ENCODE measurements at regions not wholly inside any gene's neighbourhood (a gene's known extent, or its start where the extent isn't known, plus 50 kb on each side); places are given as distances from the start of the nearest gene placed in this dataset.

DNA sequence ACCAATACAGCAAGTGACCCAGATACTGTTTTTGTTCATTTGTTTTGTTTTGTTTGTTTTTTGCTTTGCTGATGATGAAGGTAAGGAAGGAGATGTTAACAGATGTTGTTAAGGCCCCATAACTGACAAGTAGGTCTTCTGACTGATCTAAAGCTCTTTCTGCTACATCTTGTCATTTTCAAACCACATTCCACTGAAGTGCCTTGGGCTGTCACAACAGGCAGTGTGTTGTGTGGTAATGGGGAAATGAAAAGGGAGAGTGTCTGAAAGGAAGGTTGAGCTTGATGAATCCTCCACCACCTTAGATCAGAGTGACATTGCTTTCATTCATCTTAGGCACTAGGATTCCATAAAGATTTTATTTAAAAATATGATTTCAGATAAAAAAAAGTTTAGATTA is 479.4 kb upstream of the SYNCRIP start:
- H3K4me3 ChIP-seq = no peak overlapping the region
- TF ChIP-seq, protein P1, sequence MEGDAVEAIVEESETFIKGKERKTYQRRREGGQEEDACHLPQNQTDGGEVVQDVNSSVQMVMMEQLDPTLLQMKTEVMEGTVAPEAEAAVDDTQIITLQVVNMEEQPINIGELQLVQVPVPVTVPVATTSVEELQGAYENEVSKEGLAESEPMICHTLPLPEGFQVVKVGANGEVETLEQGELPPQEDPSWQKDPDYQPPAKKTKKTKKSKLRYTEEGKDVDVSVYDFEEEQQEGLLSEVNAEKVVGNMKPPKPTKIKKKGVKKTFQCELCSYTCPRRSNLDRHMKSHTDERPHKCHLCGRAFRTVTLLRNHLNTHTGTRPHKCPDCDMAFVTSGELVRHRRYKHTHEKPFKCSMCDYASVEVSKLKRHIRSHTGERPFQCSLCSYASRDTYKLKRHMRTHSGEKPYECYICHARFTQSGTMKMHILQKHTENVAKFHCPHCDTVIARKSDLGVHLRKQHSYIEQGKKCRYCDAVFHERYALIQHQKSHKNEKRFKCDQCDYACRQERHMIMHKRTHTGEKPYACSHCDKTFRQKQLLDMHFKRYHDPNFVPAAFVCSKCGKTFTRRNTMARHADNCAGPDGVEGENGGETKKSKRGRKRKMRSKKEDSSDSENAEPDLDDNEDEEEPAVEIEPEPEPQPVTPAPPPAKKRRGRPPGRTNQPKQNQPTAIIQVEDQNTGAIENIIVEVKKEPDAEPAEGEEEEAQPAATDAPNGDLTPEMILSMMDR (IDR thresholded peaks at IDR 0.05) = no peak
- H3K27ac ChIP-seq = no peak overlapping the region
- ATAC-seq (no peak), DNase-seq (no peak), FAIRE-seq (no peak)
- no peaks in the 10 kb centered on the region for H3K36me3 ChIP-seq
- H3K27me3 ChIP-seq = no peaks in the 10 kb centered on the region
- H3K4me1 ChIP-seq = no peaks in the 10 kb centered on the region
- H3K9me3 ChIP-seq = no peaks in the 10 kb centered on the region
- intact Hi-C loops (cut with DNase I) = no loop called here

- Histone ChIP-seq H3K27me3 (no peaks in the 10 kb centered on the region), H3K27ac (no peak overlapping the region), H3K36me3 (no peaks in the 10 kb centered on the region), H3K4me3 (no peak overlapping the region), H3K9me3 (no peaks in the 10 kb centered on the region), H3K4me1 (no peaks in the 10 kb centered on the region)
- TF ChIP-seq, protein P1 (IDR thresholded peaks at IDR 0.05) = no peak
- no peak for FAIRE-seq
- intact Hi-C loops (cut with DNase I) = no loop called here
- no peak for ATAC-seq
- DNase-seq = no peak
Measured at GRCh38 chr6:86118271-86118670, 475.6 kb upstream of the SYNCRIP start.

DNA sequence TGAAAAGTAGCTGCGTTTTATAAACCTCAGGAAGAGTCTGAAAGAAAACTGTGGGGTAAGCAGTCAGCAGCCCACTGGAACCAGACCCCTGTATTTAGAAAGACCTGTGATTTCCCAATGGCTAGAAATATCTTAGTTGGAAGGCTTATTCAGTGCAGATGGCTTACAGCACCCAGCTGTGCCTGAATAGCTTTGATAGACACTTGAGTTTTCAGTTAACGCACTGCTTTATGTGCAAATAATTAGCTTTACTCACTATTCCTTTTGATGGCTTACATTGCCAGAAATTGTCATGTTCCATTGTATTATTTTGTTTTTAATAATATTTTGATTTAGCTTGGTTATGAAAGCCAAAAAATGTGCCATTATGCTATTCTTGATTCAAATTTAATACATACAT is 465.3 kb upstream of the SYNCRIP start:
- no peak for FAIRE-seq
- Histone ChIP-seq H3K36me3 (no peaks in the 10 kb centered on the region), H3K27me3 (no peaks in the 10 kb centered on the region), H3K4me3 (no peak overlapping the region), H3K27ac (no peak overlapping the region), H3K4me1 (no peaks in the 10 kb centered on the region), H3K9me3 (no peaks in the 10 kb centered on the region)
- intact Hi-C loops (cut with DNase I) = no loop called here
- TF ChIP-seq, protein P1 (IDR thresholded peaks at IDR 0.05) = no peak
- ATAC-seq = no peak
- WGBS, 2 donors = 71 to 74% methylated on average over 2 of the region's 2 CpGs
- no peak for DNase-seq

DNA sequence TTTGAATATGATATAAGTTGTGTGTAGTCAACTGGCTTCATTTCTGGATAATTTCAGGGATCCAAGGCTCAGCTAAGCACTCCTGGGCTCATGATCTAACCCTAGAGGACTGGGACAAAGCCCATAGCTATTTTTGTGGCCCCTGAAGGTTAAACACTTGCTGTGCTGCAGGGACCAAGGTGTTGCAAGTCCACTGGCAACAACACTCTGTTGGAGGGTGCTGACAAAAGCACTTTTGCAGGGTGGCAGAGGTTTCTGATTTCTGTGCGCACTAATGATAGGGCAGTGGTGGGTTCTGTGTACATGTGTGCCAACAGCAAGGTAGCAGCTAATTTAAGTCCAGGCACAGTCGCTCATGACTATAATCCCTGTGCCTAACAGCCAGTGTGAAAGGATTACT is 445.3 kb upstream of the SYNCRIP start:
- Histone ChIP-seq H3K4me1 (no peaks in the 10 kb centered on the region), H3K27me3 (no peaks in the 10 kb centered on the region), H3K4me3 (no peak overlapping the region), H3K9me3 (no peaks in the 10 kb centered on the region), H3K27ac (no peak overlapping the region), H3K36me3 (no peaks in the 10 kb centered on the region)
- intact Hi-C loops (cut with DNase I) = no loop called here
- 86 to 93% methylated on average over 2 of the region's 2 CpGs for WGBS, 2 donors
- FAIRE-seq = no peak
- TF ChIP-seq, protein P1 (IDR thresholded peaks at IDR 0.05) = no peak
- DNase-seq = no peak
- no peak for ATAC-seq

GRCh38 chr6:86079938-86080337 is 437.3 kb upstream of the SYNCRIP start:
- 40 to 58% methylated on average over 1 of the region's 1 CpG for WGBS, 2 donors
- Histone ChIP-seq H3K36me3 (no peaks in the 10 kb centered on the region), H3K9me3 (no peaks in the 10 kb centered on the region), H3K4me1 (no peaks in the 10 kb centered on the region), H3K27me3 (no peaks in the 10 kb centered on the region), H3K4me3 (no peak overlapping the region), H3K27ac (no peak overlapping the region)
- FAIRE-seq = no peak
- TF ChIP-seq, protein P1 (IDR thresholded peaks at IDR 0.05) = no peak
- ATAC-seq = no peak
- DNase-seq = no peak
- intact Hi-C loops (cut with DNase I) = no loop called here
